ENCODE measurements at regions not wholly inside any gene's neighbourhood (a gene's known extent, or its start where the extent isn't known, plus 50 kb on each side); places are given as distances from the start of the nearest gene placed in this dataset.

DNA sequence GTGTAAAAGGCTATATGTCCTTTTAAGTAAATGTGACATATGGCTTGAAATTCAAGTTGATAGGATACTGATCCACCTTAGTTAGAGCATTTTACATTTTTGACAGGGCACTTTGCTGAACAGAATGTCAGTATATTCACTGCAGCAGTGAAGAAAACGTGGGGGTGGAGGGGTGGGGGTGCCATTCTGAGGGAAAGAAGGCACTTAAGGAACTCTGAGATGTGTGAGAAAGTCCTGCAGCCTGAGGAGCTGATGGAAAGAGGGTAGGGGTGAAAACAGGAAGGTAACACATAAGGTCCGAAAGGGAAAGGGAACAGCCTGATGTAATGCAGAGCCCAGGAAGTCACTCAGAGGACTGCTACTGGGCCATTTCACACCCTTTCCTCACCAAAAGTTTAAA lies 265.5 kb upstream of the GRIP1 start:
- DNase-seq, result no peak
- Histone ChIP-seq H3K36me3 (no peaks in the 10 kb centered on the region), H3K27me3 (no peaks in the 10 kb centered on the region), H3K4me3 (ENCODE audit: low read depth, low read length) (no peak overlapping the region), H3K4me1 (no peaks in the 10 kb centered on the region), H3K9me3 (no peaks in the 10 kb centered on the region)
- TF ChIP-seq, protein P1, sequence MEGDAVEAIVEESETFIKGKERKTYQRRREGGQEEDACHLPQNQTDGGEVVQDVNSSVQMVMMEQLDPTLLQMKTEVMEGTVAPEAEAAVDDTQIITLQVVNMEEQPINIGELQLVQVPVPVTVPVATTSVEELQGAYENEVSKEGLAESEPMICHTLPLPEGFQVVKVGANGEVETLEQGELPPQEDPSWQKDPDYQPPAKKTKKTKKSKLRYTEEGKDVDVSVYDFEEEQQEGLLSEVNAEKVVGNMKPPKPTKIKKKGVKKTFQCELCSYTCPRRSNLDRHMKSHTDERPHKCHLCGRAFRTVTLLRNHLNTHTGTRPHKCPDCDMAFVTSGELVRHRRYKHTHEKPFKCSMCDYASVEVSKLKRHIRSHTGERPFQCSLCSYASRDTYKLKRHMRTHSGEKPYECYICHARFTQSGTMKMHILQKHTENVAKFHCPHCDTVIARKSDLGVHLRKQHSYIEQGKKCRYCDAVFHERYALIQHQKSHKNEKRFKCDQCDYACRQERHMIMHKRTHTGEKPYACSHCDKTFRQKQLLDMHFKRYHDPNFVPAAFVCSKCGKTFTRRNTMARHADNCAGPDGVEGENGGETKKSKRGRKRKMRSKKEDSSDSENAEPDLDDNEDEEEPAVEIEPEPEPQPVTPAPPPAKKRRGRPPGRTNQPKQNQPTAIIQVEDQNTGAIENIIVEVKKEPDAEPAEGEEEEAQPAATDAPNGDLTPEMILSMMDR (IDR thresholded peaks at IDR 0.05; ENCODE audit: low read depth, low read length), result no peak

DNA sequence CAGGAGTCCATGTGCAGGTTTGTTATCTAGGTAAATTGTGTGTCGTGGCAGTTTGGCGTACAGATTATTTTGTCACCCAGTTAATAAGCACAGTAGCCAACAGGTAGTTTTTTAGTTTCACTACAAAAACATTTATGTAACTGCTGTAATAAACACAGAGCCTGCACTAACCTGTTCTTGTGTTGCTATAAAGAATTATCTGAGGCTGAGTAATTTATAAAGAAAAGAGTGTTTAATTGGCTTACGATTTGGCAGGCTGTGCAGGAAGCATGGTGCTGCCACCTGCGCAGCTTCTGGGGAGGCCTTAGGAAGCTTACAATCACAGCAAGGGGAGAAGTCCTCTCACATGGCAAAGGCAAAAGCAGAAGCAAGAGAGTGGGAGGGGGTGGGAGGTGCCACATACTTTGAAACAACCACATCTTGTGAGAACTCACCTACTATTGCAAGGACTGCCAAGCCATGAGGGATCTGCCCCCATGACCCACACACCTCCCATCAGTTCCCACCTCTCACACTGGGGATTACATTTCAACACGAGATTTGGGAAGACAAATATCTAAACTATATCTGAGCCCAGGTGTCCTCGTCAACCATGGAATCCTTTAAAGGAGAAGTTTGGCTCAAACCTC lies 266.4 kb upstream of the GRIP1 start:
- TF ChIP-seq, protein P1 (IDR thresholded peaks at IDR 0.05; ENCODE audit: low read depth, low read length), result no peak
- no peaks in the 10 kb centered on the region for H3K27me3 ChIP-seq
- H3K4me3 ChIP-seq (ENCODE audit: low read depth, low read length), result no peak overlapping the region
- no peaks in the 10 kb centered on the region for H3K9me3 ChIP-seq
- H3K36me3 ChIP-seq, result no peaks in the 10 kb centered on the region
- DNase-seq, result no peak
- H3K4me1 ChIP-seq, result no peaks in the 10 kb centered on the region

DNA sequence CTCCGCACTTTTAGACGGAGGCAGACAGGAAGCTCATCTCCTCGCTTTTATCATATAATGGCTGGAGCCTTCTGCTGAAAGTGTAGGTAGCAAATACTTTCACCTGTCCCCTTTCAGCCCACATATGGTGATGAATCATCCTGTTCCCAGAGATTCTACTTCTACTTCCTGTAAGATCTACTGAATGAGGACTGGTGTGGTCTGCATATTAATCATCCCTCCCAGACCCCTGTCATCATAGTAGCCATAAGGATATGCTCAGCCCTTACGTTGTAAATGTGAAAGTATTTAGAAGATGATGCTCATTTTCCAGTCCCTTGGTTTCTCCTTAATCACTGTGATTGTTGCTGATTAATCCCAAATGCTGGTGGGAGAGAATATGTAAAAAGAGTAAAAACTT lies 268.2 kb upstream of the GRIP1 start:
- no peaks in the 10 kb centered on the region for H3K9me3 ChIP-seq
- no peaks in the 10 kb centered on the region for H3K36me3 ChIP-seq
- H3K4me1 ChIP-seq, result no peaks in the 10 kb centered on the region
- DNase-seq, result no peak
- no peaks in the 10 kb centered on the region for H3K27me3 ChIP-seq
- TF ChIP-seq, protein P1 (IDR thresholded peaks at IDR 0.05; ENCODE audit: low read depth, low read length), result no peak
- no peak overlapping the region for H3K4me3 ChIP-seq (ENCODE audit: low read depth, low read length)

DNA sequence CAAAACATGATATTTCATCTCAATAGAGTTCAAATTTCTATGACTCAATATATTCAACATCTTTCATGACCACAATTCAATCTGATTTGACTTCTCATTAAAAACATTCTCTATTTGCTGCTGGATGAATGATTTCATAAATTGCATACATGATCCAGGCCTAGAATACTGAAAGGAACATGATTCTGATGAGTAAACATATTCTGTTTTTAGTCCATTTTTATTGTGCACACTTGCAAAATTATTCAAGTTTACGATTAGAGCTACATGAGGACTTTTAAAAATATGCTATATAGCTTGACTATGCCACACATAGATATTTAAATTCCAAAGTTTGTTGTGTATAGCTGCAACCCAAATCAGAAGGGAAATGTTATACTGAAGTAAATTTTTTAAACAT lies 273.8 kb upstream of the GRIP1 start:
- TF ChIP-seq, protein P1 (IDR thresholded peaks at IDR 0.05; ENCODE audit: low read depth, low read length), result no peak
- DNase-seq, result no peak
- H3K4me1 ChIP-seq, result no peaks in the 10 kb centered on the region
- H3K27me3 ChIP-seq, result no peaks in the 10 kb centered on the region
- H3K4me3 ChIP-seq (ENCODE audit: low read depth, low read length), result no peak overlapping the region
- H3K9me3 ChIP-seq, result no peaks in the 10 kb centered on the region
- no peaks in the 10 kb centered on the region for H3K36me3 ChIP-seq

DNA sequence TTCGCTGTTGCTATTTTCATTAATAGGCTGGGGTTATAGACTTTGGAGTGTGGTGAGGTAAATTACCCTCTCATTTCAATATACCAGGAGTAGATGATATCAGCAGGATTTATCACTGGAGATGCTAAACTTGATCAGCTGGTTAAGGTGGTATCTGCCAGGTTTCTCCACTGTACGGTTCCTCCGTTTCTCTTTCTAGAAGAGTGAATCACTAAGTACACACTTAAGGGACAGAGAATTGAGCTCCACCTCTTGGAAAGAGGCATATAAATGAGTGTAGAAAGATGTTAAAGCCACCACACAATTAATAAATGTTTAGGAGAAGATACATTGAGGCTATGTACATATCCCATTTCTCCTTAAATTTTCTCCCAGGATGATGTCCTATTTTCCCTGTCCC lies 277.4 kb upstream of the GRIP1 start:
- H3K4me1 ChIP-seq, result no peaks in the 10 kb centered on the region
- H3K36me3 ChIP-seq, result no peaks in the 10 kb centered on the region
- no peak for DNase-seq
- H3K4me3 ChIP-seq (ENCODE audit: low read depth, low read length), result no peak overlapping the region
- H3K27me3 ChIP-seq, result no peaks in the 10 kb centered on the region
- H3K9me3 ChIP-seq, result no peaks in the 10 kb centered on the region
- TF ChIP-seq, protein P1 (IDR thresholded peaks at IDR 0.05; ENCODE audit: low read depth, low read length), result no peak

DNA sequence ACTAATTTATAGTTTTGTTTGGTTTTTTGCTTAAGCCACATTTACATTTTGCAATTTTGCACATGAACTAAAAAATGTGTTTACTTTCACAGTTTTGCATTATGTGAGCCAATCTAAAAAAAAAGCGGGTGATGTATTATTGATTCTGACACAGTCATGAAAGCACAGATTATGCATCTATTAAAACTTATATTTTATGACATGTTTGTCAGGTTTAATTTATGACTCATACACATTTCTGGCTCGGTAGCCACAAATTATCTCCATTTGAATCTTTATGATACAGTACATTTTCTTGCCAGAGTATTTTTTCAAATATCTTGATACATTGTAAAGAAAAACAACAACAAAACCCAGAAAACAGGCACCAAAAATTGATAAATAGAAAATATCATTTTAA lies 280.4 kb upstream of the GRIP1 start:
- Histone ChIP-seq H3K4me3 (ENCODE audit: low read depth, low read length) (no peak overlapping the region), H3K27me3 (no peaks in the 10 kb centered on the region), H3K36me3 (no peaks in the 10 kb centered on the region), H3K4me1 (no peaks in the 10 kb centered on the region), H3K9me3 (no peaks in the 10 kb centered on the region)
- no peak for DNase-seq
- TF ChIP-seq, protein P1 (IDR thresholded peaks at IDR 0.05; ENCODE audit: low read depth, low read length), result no peak
